Fibroblast of the aortic adventitia (primary cell): ENCODE measurements at regions not wholly inside any gene's neighbourhood (a gene's known extent, or its start where the extent isn't known, plus 50 kb on each side); places are given as distances from the start of the nearest gene placed in this dataset.

ENCODE experiments used
- DNase-seq: peaks from one replicate; pipeline ENCODE4 v3.0.0-alpha.2; 2010; ENCODE audit warnings: low read depth
- H3K4me3 ChIP-seq: 2 replicates; pipeline ENCODE4 v1.5.1; 2011; ENCODE audit warnings: low read depth, mild to moderate bottlenecking, control low read depth, low read length, moderate library complexity
- CTCF ChIP-seq: IDR thresholded peaks from 2 replicates; pipeline ENCODE4 v1.5.1; 2011; ENCODE audit warnings: mild to moderate bottlenecking, low read length, control low read depth, inconsistent platforms; ENCODE audit not compliant: insufficient read depth

- TF ChIP-seq CTCF = no peak
- DNase-seq = no peak
These were observed 171.4 kb downstream of the PTN start for GRCh38 chr7:137172105-137172590.

GRCh38 chr7:137169282-137169698 is 174.2 kb downstream of the PTN start:
- H3K4me3 ChIP-seq = no peak overlapping the region
- DNase-seq = peak; percentile 77
- peak; percentile 83 for TF ChIP-seq CTCF

More at GRCh38 chr7:137172105-137172590, 171.4 kb downstream of the PTN start:
- no peak overlapping the region for H3K4me3 ChIP-seq

GRCh38 chr7:137167609-137168008 is 175.9 kb downstream of the PTN start:
- no peak overlapping the region for H3K4me3 ChIP-seq
- no peak for TF ChIP-seq CTCF
- DNase-seq = no peak

- DNase-seq = no peak
- no peak for TF ChIP-seq CTCF
- no peak overlapping the region for H3K4me3 ChIP-seq
These were observed 177.2 kb downstream of the PTN start for GRCh38 chr7:137166363-137166762.

- H3K4me3 ChIP-seq = no peak overlapping the region
- no peak for DNase-seq
- TF ChIP-seq CTCF = no peak
These were observed 177.7 kb downstream of the PTN start for GRCh38 chr7:137165786-137166185.

GRCh38 chr7:137165241-137165640 is 178.3 kb downstream of the PTN start:
- DNase-seq = no peak
- no peak for TF ChIP-seq CTCF
- H3K4me3 ChIP-seq = no peak overlapping the region

GRCh38 chr7:137164251-137164650 is 179.3 kb downstream of the PTN start:
- no peak for DNase-seq

More at GRCh38 chr7:137164251-137164650, 179.3 kb downstream of the PTN start:
- no peak for TF ChIP-seq CTCF
- no peak overlapping the region for H3K4me3 ChIP-seq
